Kidney epithelial cell (primary cell): ENCODE measurements at regions not wholly inside any gene's neighbourhood (a gene's known extent, or its start where the extent isn't known, plus 50 kb on each side); places are given as distances from the start of the nearest gene placed in this dataset.
A peak's percentile ranks its signal among the peaks of the same experiment; 100 is the strongest.

ENCODE experiments used
- DNase-seq: peaks from one replicate; pipeline ENCODE4 v3.0.0-alpha.2; 2010; ENCODE audit warnings: low read depth
- H3K27me3 ChIP-seq: 2 replicates; pipeline ENCODE4 v1.6.0; 2011; ENCODE audit warnings: low read length; ENCODE audit not compliant: control insufficient read depth, insufficient read depth
- H3K36me3 ChIP-seq: 2 replicates; pipeline ENCODE4 v1.5.1; 2011; ENCODE audit warnings: low read length; ENCODE audit not compliant: control insufficient read depth, insufficient read depth
- H3K4me3 ChIP-seq: 2 replicates; pipeline ENCODE4 v1.5.1; 2011; ENCODE audit warnings: low read depth, mild to moderate bottlenecking, control low read depth, low read length
- TF ChIP-seq, protein P1 (sequence below): IDR thresholded peaks from 2 replicates; pipeline ENCODE4 v1.5.1; 2011; ENCODE audit warnings: mild to moderate bottlenecking, moderate library complexity, low read length, control low read depth, inconsistent platforms; ENCODE audit not compliant: insufficient read depth, poor library complexity, severe bottlenecking

DNA sequence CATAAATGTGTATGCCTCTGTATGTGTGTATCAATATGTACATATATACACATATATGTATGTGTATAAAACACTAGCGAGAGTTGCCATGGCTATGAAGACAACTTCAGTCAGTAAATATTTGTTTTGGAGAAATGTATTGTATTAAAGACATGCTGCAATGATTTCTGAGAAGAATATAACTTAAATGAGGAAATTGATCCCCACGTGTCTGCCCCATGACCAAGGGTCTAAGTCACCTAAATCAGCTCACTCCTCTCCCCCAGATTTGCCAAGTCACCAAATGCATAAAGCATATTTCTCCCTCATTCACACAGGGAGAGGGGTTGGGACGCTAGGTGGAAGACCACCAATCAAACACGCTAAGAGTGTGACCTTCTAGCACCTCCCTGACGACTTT is 58.3 kb upstream of the LYST start:
- DNase-seq, result no peak
- no peak overlapping the region for H3K4me3 ChIP-seq
- no peaks in the 10 kb centered on the region for H3K36me3 ChIP-seq
- no peaks in the 10 kb centered on the region for H3K27me3 ChIP-seq
- TF ChIP-seq, protein P1, sequence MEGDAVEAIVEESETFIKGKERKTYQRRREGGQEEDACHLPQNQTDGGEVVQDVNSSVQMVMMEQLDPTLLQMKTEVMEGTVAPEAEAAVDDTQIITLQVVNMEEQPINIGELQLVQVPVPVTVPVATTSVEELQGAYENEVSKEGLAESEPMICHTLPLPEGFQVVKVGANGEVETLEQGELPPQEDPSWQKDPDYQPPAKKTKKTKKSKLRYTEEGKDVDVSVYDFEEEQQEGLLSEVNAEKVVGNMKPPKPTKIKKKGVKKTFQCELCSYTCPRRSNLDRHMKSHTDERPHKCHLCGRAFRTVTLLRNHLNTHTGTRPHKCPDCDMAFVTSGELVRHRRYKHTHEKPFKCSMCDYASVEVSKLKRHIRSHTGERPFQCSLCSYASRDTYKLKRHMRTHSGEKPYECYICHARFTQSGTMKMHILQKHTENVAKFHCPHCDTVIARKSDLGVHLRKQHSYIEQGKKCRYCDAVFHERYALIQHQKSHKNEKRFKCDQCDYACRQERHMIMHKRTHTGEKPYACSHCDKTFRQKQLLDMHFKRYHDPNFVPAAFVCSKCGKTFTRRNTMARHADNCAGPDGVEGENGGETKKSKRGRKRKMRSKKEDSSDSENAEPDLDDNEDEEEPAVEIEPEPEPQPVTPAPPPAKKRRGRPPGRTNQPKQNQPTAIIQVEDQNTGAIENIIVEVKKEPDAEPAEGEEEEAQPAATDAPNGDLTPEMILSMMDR, result no peak

DNA sequence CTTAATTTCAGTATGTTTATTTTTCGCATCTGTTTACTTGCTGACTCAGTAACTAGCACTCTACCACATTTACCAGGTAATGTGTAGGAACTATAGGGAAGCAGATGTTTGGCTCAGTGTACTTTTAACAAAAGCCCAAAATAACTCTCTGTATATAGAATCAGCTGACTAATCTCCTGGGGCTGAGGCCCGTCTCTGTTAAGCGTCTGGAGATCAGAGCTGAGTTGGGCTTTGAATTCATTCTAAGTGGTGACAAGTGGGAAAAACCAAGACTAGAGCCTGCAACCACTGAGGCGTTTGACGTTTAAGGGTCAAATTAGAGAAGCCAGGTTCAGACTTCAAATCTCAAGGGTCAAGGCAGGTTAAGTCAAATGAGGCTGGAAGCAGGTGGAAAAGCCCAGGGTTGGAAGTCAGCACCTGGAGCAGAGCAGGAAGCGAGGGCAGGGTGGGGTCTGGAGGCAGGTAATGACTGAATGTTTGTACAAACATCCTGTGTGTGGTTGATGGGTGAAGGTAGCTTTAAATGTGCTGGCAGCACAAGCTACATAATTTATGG is 56.8 kb upstream of the LYST start:
- TF ChIP-seq, protein P1, result no peak
- DNase-seq, result no peak
- H3K4me3 ChIP-seq, result no peak overlapping the region
- H3K27me3 ChIP-seq, result no peaks in the 10 kb centered on the region
- no peaks in the 10 kb centered on the region for H3K36me3 ChIP-seq

DNA sequence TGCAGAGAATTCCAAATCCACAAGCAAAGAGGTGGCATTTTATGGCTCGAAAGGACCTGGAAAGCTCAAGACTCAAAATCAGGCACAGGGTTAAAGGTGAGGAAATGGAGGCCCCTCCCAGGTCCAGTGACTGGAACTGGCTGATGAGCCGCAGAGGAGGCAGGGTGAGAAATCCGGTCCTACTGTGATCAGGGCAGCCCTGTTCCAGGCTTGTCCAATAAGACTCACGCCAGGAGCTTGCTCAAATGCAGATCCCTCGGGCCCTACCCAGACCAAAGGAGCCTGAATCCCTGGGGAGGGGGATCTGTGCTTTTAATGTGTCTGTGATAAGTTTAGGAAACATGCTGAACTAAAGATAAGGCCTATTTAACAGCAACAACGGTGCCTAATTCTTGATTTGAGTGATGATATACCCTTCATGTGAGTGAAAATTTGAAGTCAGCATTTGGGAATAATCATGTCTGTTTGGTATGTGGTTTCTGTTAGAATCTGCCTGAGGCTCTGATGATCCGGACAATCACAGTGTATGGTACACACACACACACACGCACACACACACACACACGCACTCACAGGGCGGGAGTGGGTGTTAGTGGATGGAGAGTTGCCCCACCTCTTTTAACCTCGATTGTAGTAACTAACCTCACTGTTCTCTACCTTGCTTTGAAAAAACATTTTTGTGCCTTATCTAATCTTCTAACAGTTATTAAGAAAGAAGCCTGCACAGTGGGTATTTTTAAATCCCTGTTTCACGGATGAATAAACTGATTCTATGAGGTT is 54.1 kb upstream of the LYST start:
- no peak overlapping the region for H3K4me3 ChIP-seq
- no peak for DNase-seq
- TF ChIP-seq, protein P1, result no peak
- H3K36me3 ChIP-seq, result no peaks in the 10 kb centered on the region
- no peaks in the 10 kb centered on the region for H3K27me3 ChIP-seq

DNA sequence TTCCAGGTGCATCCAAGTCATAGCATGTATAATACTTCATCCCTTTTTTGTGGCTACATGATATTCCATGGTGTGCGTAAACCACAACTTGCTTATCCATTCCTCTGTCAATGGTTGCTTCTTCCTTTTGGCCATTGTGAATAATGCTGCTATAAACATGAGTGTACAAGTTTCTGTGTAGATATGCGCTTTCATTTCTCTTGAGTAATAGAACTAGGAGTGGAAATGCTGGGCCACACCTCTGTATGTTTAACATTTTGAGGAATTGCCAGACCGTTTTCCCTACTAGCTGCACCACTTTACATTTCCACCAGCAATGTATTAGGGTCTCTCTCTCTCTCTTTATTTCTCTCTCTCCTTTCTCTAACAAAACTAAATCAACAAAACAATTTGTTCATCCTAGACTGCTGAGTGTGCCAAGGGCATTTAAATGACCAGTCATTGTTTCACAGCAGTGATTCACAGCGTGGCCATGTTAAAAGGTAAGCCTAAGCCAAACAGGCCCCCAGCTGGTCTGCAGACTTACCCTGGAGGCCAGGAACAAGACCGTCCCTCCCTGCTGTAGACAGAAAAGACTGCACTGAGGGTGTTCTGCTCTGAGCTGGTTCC is 53.2 kb upstream of the LYST start:
- H3K4me3 ChIP-seq, result no peak overlapping the region
- no peaks in the 10 kb centered on the region for H3K27me3 ChIP-seq
- TF ChIP-seq, protein P1, result no peak
- no peaks in the 10 kb centered on the region for H3K36me3 ChIP-seq
- peak; percentile 67 for DNase-seq

DNA sequence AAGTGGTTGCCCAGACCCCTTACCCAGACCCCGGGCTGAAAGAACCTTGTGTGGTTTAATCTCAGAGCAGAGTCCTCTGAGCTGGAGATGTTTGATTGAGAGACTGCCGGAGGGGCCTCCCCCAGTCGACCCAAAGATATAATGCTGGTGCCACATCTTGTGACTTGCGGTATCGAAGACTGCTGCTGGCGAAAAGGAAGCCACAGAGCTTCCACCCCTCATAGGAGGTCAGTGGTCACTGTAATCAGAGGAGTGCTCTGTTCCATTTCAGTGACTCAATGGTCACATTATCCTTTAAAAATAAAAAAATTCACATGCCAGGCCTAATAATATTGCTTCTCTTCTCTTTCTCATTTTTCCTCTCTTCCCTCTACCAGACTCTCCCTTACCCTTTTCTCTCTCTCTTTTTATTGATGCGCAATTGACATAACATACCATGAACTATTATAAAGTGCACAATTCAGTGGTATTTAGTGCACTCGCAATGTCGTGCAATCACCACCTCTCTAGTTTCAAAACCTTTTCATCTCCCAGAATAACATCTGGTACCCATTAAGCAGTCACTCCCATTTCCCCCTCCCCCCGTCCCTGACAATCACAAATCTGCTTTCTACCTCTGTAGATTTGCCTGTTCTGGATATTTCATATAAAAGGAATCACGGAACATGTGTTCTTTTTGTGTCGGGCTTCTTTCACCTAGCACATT is 52.6 kb upstream of the LYST start:
- Histone ChIP-seq H3K36me3 (no peaks in the 10 kb centered on the region), H3K4me3 (no peak overlapping the region), H3K27me3 (no peaks in the 10 kb centered on the region)
- TF ChIP-seq, protein P1, result no peak
- DNase-seq, result no peak
